Left forelimb (tissue), 1 donor: ENCODE measurements at regions not wholly inside any gene's neighbourhood (a gene's known extent, or its start where the extent isn't known, plus 50 kb on each side); places are given as distances from the start of the nearest gene placed in this dataset.
"Not testable (repeated sequence)": the region's sequence is repeated elsewhere in the genome, so short reads cannot be mapped to it uniquely, and the experiment has no call there.

Experiments
- DNase-seq: peaks from one replicate; pipeline ENCODE4 v3.0.0-alpha.2; 2018; ENCODE audit warnings: low spot score

- no peak for DNase-seq
Observed at GRCh38 chr3:18236726-18237125, 188.4 kb downstream of the SATB1 start.

GRCh38 chr3:18234717-18235335, 190.3 kb downstream of the SATB1 start:
- DNase-seq = no peak

- DNase-seq = no peak
Observed at GRCh38 chr3:18233987-18234716, 191.0 kb downstream of the SATB1 start.

- no peak for DNase-seq
Observed at GRCh38 chr3:18232317-18232716, 192.8 kb downstream of the SATB1 start.

- no peak for DNase-seq
Observed at GRCh38 chr3:18228060-18228459, 197.1 kb downstream of the SATB1 start.

- DNase-seq = no peak
Observed at GRCh38 chr3:18225709-18226108, 199.4 kb downstream of the SATB1 start.

- DNase-seq = no peak
Observed at GRCh38 chr3:18224426-18224825, 200.7 kb downstream of the SATB1 start.

GRCh38 chr3:18223974-18224373, 201.2 kb downstream of the SATB1 start:
- DNase-seq = no peak

- no peak for DNase-seq
Observed at GRCh38 chr3:18223571-18223970, 201.6 kb downstream of the SATB1 start.

GRCh38 chr3:18222686-18223085, 202.5 kb downstream of the SATB1 start:
- no peak for DNase-seq

GRCh38 chr3:18217507-18218174, 207.5 kb downstream of the SATB1 start:
- DNase-seq = no peak

- no peak for DNase-seq
Observed at GRCh38 chr3:18216996-18217395, 208.1 kb downstream of the SATB1 start.

GRCh38 chr3:18215639-18216038, 209.5 kb downstream of the SATB1 start:
- DNase-seq = no peak

GRCh38 chr3:18211116-18211515, 214.0 kb downstream of the SATB1 start:
- DNase-seq = no peak

- DNase-seq = no peak
Observed at GRCh38 chr3:18208856-18209255, 216.3 kb downstream of the SATB1 start.

- no peak for DNase-seq
Observed at GRCh38 chr3:18208091-18208490, 217.0 kb downstream of the SATB1 start.

GRCh38 chr3:18207226-18207625, 217.9 kb downstream of the SATB1 start:
- DNase-seq = no peak

- not testable (repeated sequence) for DNase-seq
Observed at GRCh38 chr3:18205701-18206100, 219.4 kb downstream of the SATB1 start.

- DNase-seq = no peak
Observed at GRCh38 chr3:18201315-18201714, 223.8 kb downstream of the SATB1 start.

GRCh38 chr3:18199757-18200156, 225.4 kb downstream of the SATB1 start:
- DNase-seq = no peak

- DNase-seq = no peak
Observed at GRCh38 chr3:18195836-18196235, 229.3 kb downstream of the SATB1 start.

GRCh38 chr3:18194431-18194830, 230.7 kb downstream of the SATB1 start:
- DNase-seq = no peak

GRCh38 chr3:18190646-18191045, 234.5 kb downstream of the SATB1 start:
- no peak for DNase-seq
